K562 (cell line): ENCODE measurements at regions not wholly inside any gene's neighbourhood (a gene's known extent, or its start where the extent isn't known, plus 50 kb on each side); places are given as distances from the start of the nearest gene placed in this dataset.

Experiments used
- MAFK ChIP-seq: IDR thresholded peaks from 2 replicates; pipeline ENCODE4 v1.6.1; 2011; ENCODE audit warnings: low read length, improper control_type of control experiment
- RNF2 ChIP-seq: sonication (generic); IDR thresholded peaks from 2 replicates; pipeline ENCODE4 v1.6.1; 2016
- ZNF785 ChIP-seq: fragments of 250-450 bp; sonication (Bioruptor Pico); IDR thresholded peaks from 2 replicates; pipeline ENCODE4 v1.4.0; 2020; ENCODE audit warnings: mild to moderate bottlenecking

GRCh38 chr5:61823781-61824180 lies 482.2 kb upstream of the KIF2A start:
- TF ChIP-seq MAFK, result no peak
- no peak for TF ChIP-seq RNF2
- TF ChIP-seq ZNF785, result no peak
